DOHH2 (cell line): ENCODE measurements at regions not wholly inside any gene's neighbourhood (a gene's known extent, or its start where the extent isn't known, plus 50 kb on each side); places are given as distances from the start of the nearest gene placed in this dataset.

Experiments used
- H3F3A ChIP-seq: fragments of 200-600 bp; sonication (generic), shearing (Covaris generic); 2 replicates; pipeline ENCODE4 v1.6.0; 2016; ENCODE audit warnings: antibody characterized with exemption, mild to moderate bottlenecking; ENCODE audit not compliant: control insufficient read depth, insufficient read depth
- H3K27ac ChIP-seq: fragments of 200-600 bp; sonication (generic); 2 replicates; pipeline ENCODE4 v1.5.1; 2014; ENCODE audit warnings: low read depth, mild to moderate bottlenecking, low read length, moderate library complexity
- H3K27me3 ChIP-seq: fragments of 200-600 bp; sonication (generic); 2 replicates; pipeline ENCODE4 v1.6.1; 2014; ENCODE audit warnings: mild to moderate bottlenecking, low read length, mixed read lengths; ENCODE audit not compliant: control insufficient read depth
- H3K36me3 ChIP-seq: fragments of 200-600 bp; sonication (generic); 2 replicates; pipeline ENCODE4 v1.6.1; 2014; ENCODE audit warnings: mild to moderate bottlenecking, low read length, moderate library complexity, mixed read lengths; ENCODE audit not compliant: control insufficient read depth
- H3K4me1 ChIP-seq: fragments of 200-600 bp; sonication (generic); 2 replicates; pipeline ENCODE4 v1.6.1; 2014; ENCODE audit warnings: mild to moderate bottlenecking, low read length, mixed read lengths; ENCODE audit not compliant: control insufficient read depth
- H3K4me2 ChIP-seq: fragments of 200-600 bp; sonication (generic); 2 replicates; pipeline ENCODE4 v1.6.0; 2014; ENCODE audit warnings: mild to moderate bottlenecking, low read length, moderate library complexity
- H3K4me3 ChIP-seq: fragments of 200-600 bp; sonication (generic); 2 replicates; pipeline ENCODE4 v1.5.1; 2014; ENCODE audit warnings: mild to moderate bottlenecking, low read length, mixed read lengths
- H3K79me2 ChIP-seq: fragments of 200-600 bp; sonication (generic); 2 replicates; pipeline ENCODE4 v1.6.1; 2014; ENCODE audit warnings: mild to moderate bottlenecking, low read length, mixed read lengths; ENCODE audit not compliant: control insufficient read depth
- H3K9me2 ChIP-seq: fragments of 200-600 bp; sonication (generic); replicated peaks from 2 replicates; pipeline ENCODE4 v1.6.1; 2014; ENCODE audit warnings: mild to moderate bottlenecking, low read length, mixed read lengths; ENCODE audit not compliant: control insufficient read depth
- H3K9me3 ChIP-seq: fragments of 200-600 bp; sonication (generic); 2 replicates; pipeline ENCODE4 v1.6.1; 2014; ENCODE audit warnings: antibody characterized with exemption, low read length, mixed read lengths; ENCODE audit not compliant: control insufficient read depth, insufficient read depth
- H4K20me1 ChIP-seq: fragments of 200-600 bp; sonication (generic); 2 replicates; pipeline ENCODE4 v1.6.0; 2014; ENCODE audit warnings: low read depth, mild to moderate bottlenecking, antibody characterized with exemption, low read length, moderate library complexity; ENCODE audit not compliant: control insufficient read depth, insufficient read depth
- CTCF ChIP-seq: fragments of 200-600 bp; sonication (generic); IDR thresholded peaks from one replicate; pipeline ENCODE4 v1.5.1; 2014; ENCODE audit warnings: antibody characterized with exemption, mild to moderate bottlenecking, low read depth, low read length; ENCODE audit not compliant: poor library complexity, severe bottlenecking
- EZH2phosphoT487 ChIP-seq: fragments of 200-600 bp; sonication (generic); IDR thresholded peaks from 2 replicates; pipeline ENCODE4 v1.6.1; 2017; ENCODE audit warnings: borderline replicate concordance, mild to moderate bottlenecking, antibody characterized with exemption, low read length, moderate library complexity, mixed read lengths

- Histone ChIP-seq H3K9me2 (no peaks in the 10 kb centered on the region), H3K4me3 (no peak overlapping the region), H3K9me3 (no peaks in the 10 kb centered on the region), H4K20me1 (no peaks in the 10 kb centered on the region), H3K4me2 (no peak overlapping the region), H3K36me3 (no peaks in the 10 kb centered on the region), H3K27ac (no peak overlapping the region), H3K27me3 (peaks cover 9% of the 10 kb centered on the region; the same call in 1 of the 2 replicates), H3K79me2 (no peaks in the 10 kb centered on the region), H3F3A (no peaks in the 10 kb centered on the region), H3K4me1 (no peaks in the 10 kb centered on the region)
- TF ChIP-seq CTCF: no peak
- TF ChIP-seq EZH2phosphoT487: no peak
Observed at GRCh38 chr5:171641891-171642290, 143.7 kb upstream of the SMIM23 start.

GRCh38 chr5:171642894-171643293 is 142.7 kb upstream of the SMIM23 start:
- Histone ChIP-seq H3K36me3 (no peaks in the 10 kb centered on the region), H3K27ac (no peak overlapping the region), H3K9me2 (no peaks in the 10 kb centered on the region), H3K4me2 (no peak overlapping the region), H3K4me1 (no peaks in the 10 kb centered on the region), H3F3A (no peaks in the 10 kb centered on the region), H3K9me3 (no peaks in the 10 kb centered on the region), H4K20me1 (no peaks in the 10 kb centered on the region), H3K79me2 (no peaks in the 10 kb centered on the region), H3K4me3 (no peak overlapping the region), H3K27me3 (peaks cover 11% of the 10 kb centered on the region; the same call in 1 of the 2 replicates)
- TF ChIP-seq EZH2phosphoT487: no peak
- TF ChIP-seq CTCF: no peak

- no peak overlapping the region for H3K4me2 ChIP-seq
- TF ChIP-seq EZH2phosphoT487: no peak
- no peak for TF ChIP-seq CTCF
- H3K79me2 ChIP-seq: no peaks in the 10 kb centered on the region
Observed at GRCh38 chr5:171644536-171644935, 141.1 kb upstream of the SMIM23 start.

More at GRCh38 chr5:171644536-171644935, 141.1 kb upstream of the SMIM23 start:
- H3K9me2 ChIP-seq: no peaks in the 10 kb centered on the region
- H3K27me3 ChIP-seq: peaks cover 18% of the 10 kb centered on the region; the same call in 1 of the 2 replicates
- no peaks in the 10 kb centered on the region for H4K20me1 ChIP-seq
- H3K27ac ChIP-seq: no peak overlapping the region
- H3K4me1 ChIP-seq: no peaks in the 10 kb centered on the region
- H3F3A ChIP-seq: no peaks in the 10 kb centered on the region
- no peak overlapping the region for H3K4me3 ChIP-seq
- H3K36me3 ChIP-seq: no peaks in the 10 kb centered on the region
- H3K9me3 ChIP-seq: no peaks in the 10 kb centered on the region
